Right renal pelvis (tissue), 4 donors: ENCODE measurements at regions not wholly inside any gene's neighbourhood (a gene's known extent, or its start where the extent isn't known, plus 50 kb on each side); places are given as distances from the start of the nearest gene placed in this dataset.
A peak's percentile ranks its signal among the peaks of the same experiment; 100 is the strongest.
"Not testable (repeated sequence)": the region's sequence is repeated elsewhere in the genome, so short reads cannot be mapped to it uniquely, and the experiment has no call there.

ENCODE experiments used
- DNase-seq, 4 donors: peaks; one replicate each; pipeline ENCODE4 v3.0.0-alpha.2; 2013; ENCODE audit warnings: low read depth in 4 of 4, low spot score in 3 of 4, missing footprints in 1 of 4

- peak in 1 of 4 donors; percentile 9 for DNase-seq
Observed at GRCh38 chr18:43789234-43790000, 512.1 kb upstream of the SYT4 start.

- DNase-seq: no peak
Observed at GRCh38 chr18:43793910-43794309, 516.6 kb upstream of the SYT4 start.

GRCh38 chr18:43794363-43794762, 517.1 kb upstream of the SYT4 start:
- no peak for DNase-seq

- DNase-seq: no peak
Observed at GRCh38 chr18:43797347-43797746, 520.1 kb upstream of the SYT4 start.

GRCh38 chr18:43800584-43800983, 523.3 kb upstream of the SYT4 start:
- no peak for DNase-seq

- peak in 2 of 4 donors; percentile 5 to 25 for DNase-seq
Observed at GRCh38 chr18:43805646-43806194, 528.4 kb upstream of the SYT4 start.

GRCh38 chr18:43812627-43813026, 535.3 kb upstream of the SYT4 start:
- DNase-seq: no peak

- DNase-seq: no peak
Observed at GRCh38 chr18:43819397-43819796, 542.1 kb upstream of the SYT4 start.

- no peak for DNase-seq
Observed at GRCh38 chr18:43819873-43820272, 542.6 kb upstream of the SYT4 start.

- DNase-seq: no peak
Observed at GRCh38 chr18:43825768-43826167, 548.5 kb upstream of the SYT4 start.

- no peak for DNase-seq
Observed at GRCh38 chr18:43826215-43826614, 548.9 kb upstream of the SYT4 start.

GRCh38 chr18:43827311-43827710, 550.0 kb upstream of the SYT4 start:
- DNase-seq: no peak

- DNase-seq: no peak
Observed at GRCh38 chr18:43830303-43830702, 553.0 kb upstream of the SYT4 start.

- peak in 1 of 4 donors; percentile 14 for DNase-seq
Observed at GRCh38 chr18:43830947-43831346, 553.7 kb upstream of the SYT4 start.

GRCh38 chr18:43846299-43846698, 569.0 kb upstream of the SYT4 start:
- no peak for DNase-seq

- no peak for DNase-seq
Observed at GRCh38 chr18:43847164-43848091, 570.1 kb upstream of the SYT4 start.

- DNase-seq: not testable (repeated sequence)
Observed at GRCh38 chr18:43849831-43850230, 572.5 kb upstream of the SYT4 start.

GRCh38 chr18:43855376-43855775, 578.1 kb upstream of the SYT4 start:
- no peak for DNase-seq

- no peak for DNase-seq
Observed at GRCh38 chr18:43863180-43863579, 585.9 kb upstream of the SYT4 start.

GRCh38 chr18:43866696-43867095, 589.4 kb upstream of the SYT4 start:
- DNase-seq: no peak

- no peak for DNase-seq
Observed at GRCh38 chr18:43868497-43868995, 591.3 kb upstream of the SYT4 start.
